GM21576 (cell line): ENCODE measurements at regions not wholly inside any gene's neighbourhood (a gene's known extent, or its start where the extent isn't known, plus 50 kb on each side); places are given as distances from the start of the nearest gene placed in this dataset.
A peak's percentile ranks its signal among the peaks of the same experiment; 100 is the strongest.
"Not testable (repeated sequence)": the region's sequence is repeated elsewhere in the genome, so short reads cannot be mapped to it uniquely, and the experiment has no call there.

ENCODE experiments used
- ATAC-seq: cut with Tn5 transposase; IDR thresholded peaks from one replicate; pipeline ENCODE4 v1.9.1; 2021; ENCODE audit warnings: mild to moderate bottlenecking, moderate library complexity; ENCODE audit not compliant: unreplicated experiment

- ATAC-seq: no peak
These were observed 112.3 kb upstream of the SOX21 start for GRCh38 chr13:94824601-94825000.

GRCh38 chr13:94822356-94822755 is 110.0 kb upstream of the SOX21 start:
- ATAC-seq: no peak

GRCh38 chr13:94816256-94816655 is 103.9 kb upstream of the SOX21 start:
- ATAC-seq: no peak

GRCh38 chr13:94813920-94814475 is 101.7 kb upstream of the SOX21 start:
- ATAC-seq: peak; percentile 87

- ATAC-seq: no peak
These were observed 99.4 kb upstream of the SOX21 start for GRCh38 chr13:94811753-94812152.

GRCh38 chr13:94800423-94800822 is 88.1 kb upstream of the SOX21 start:
- no peak for ATAC-seq

- no peak for ATAC-seq
These were observed 87.0 kb upstream of the SOX21 start for GRCh38 chr13:94799299-94799698.

- no peak for ATAC-seq
These were observed 86.4 kb upstream of the SOX21 start for GRCh38 chr13:94798738-94799137.

- ATAC-seq: no peak
These were observed 82.9 kb upstream of the SOX21 start for GRCh38 chr13:94795292-94795691.

GRCh38 chr13:94786246-94786645 is 73.9 kb upstream of the SOX21 start:
- not testable (repeated sequence) for ATAC-seq

- ATAC-seq: no peak
These were observed 71.7 kb upstream of the SOX21 start for GRCh38 chr13:94784066-94784465.

- no peak for ATAC-seq
These were observed 71.1 kb upstream of the SOX21 start for GRCh38 chr13:94783489-94783888.

- no peak for ATAC-seq
These were observed 68.1 kb upstream of the SOX21 start for GRCh38 chr13:94780421-94780820.

- no peak for ATAC-seq
These were observed 66.6 kb upstream of the SOX21 start for GRCh38 chr13:94778986-94779385.

- no peak for ATAC-seq
These were observed 66.2 kb upstream of the SOX21 start for GRCh38 chr13:94778585-94778984.

GRCh38 chr13:94776956-94777355 is 64.6 kb upstream of the SOX21 start:
- ATAC-seq: no peak

GRCh38 chr13:94776300-94776699 is 64.0 kb upstream of the SOX21 start:
- ATAC-seq: no peak

- ATAC-seq: no peak
These were observed 53.5 kb upstream of the SOX21 start for GRCh38 chr13:94765814-94766213.

GRCh38 chr13:94764576-94765321 is 52.4 kb upstream of the SOX21 start:
- ATAC-seq: no peak
